HL-60 (cell line): ENCODE measurements at regions not wholly inside any gene's neighbourhood (a gene's known extent, or its start where the extent isn't known, plus 50 kb on each side); places are given as distances from the start of the nearest gene placed in this dataset.

Experiments used
- DNase-seq, 2 experiments: peaks; one replicate each; pipeline ENCODE4 v3.0.0-alpha.2; 2010 to 2020; ENCODE audit warnings: low read depth in 1 of 2, low spot score in 1 of 2
- H3K27ac ChIP-seq: fragments of 250-450 bp; sonication (Bioruptor Pico); replicated peaks from 2 replicates; pipeline ENCODE4 v1.5.1; 2020; ENCODE audit warnings: mild to moderate bottlenecking, moderate library complexity
- H3K27me3 ChIP-seq: fragments of 250-450 bp; sonication (Bioruptor Pico); 2 replicates; pipeline ENCODE4 v1.5.1; 2021; ENCODE audit warnings: mild to moderate bottlenecking, moderate library complexity; ENCODE audit not compliant: insufficient read depth, poor library complexity, severe bottlenecking
- H3K4me3 ChIP-seq: replicated peaks from 2 replicates; pipeline ENCODE4 v1.5.1; 2011; ENCODE audit warnings: mild to moderate bottlenecking, control low read depth, low read length; ENCODE audit not compliant: insufficient read depth
- CTCF ChIP-seq: IDR thresholded peaks from one replicate; pipeline ENCODE4 v1.5.1; 2011; ENCODE audit warnings: low read length, control low read depth, inconsistent platforms; ENCODE audit not compliant: insufficient read depth
- GABPA ChIP-seq: IDR thresholded peaks from 2 replicates; pipeline ENCODE4 v1.6.1; 2012; ENCODE audit warnings: low read depth
- POLR2AphosphoS5 ChIP-seq: IDR thresholded peaks from 2 replicates; pipeline ENCODE4 v1.6.1; 2012; ENCODE audit warnings: low read depth
- REST ChIP-seq: IDR thresholded peaks from 2 replicates; pipeline ENCODE4 v1.6.1; 2012; ENCODE audit warnings: low read depth; ENCODE audit not compliant: insufficient replicate concordance
- SPI1 ChIP-seq: IDR thresholded peaks from 2 replicates; pipeline ENCODE4 v1.6.1; 2012; ENCODE audit warnings: low read depth, mild to moderate bottlenecking, borderline replicate concordance

GRCh38 chr9:30845136-30845535, 1539.3 kb upstream of the ACO1 start:
- Histone ChIP-seq H3K4me3 (no peak overlapping the region), H3K27me3 (no peaks in the 10 kb centered on the region), H3K27ac (no peak overlapping the region)
- TF ChIP-seq GABPA (no peak), POLR2AphosphoS5 (no peak), CTCF (no peak), REST (no peak), SPI1 (no peak)
- DNase-seq = no peak

- no peak overlapping the region for H3K4me3 ChIP-seq
- DNase-seq = no peak
- TF ChIP-seq GABPA (no peak), REST (no peak), POLR2AphosphoS5 (no peak), CTCF (no peak), SPI1 (no peak)
- no peak overlapping the region for H3K27ac ChIP-seq
- H3K27me3 ChIP-seq = no peaks in the 10 kb centered on the region
Observed at GRCh38 chr9:30846651-30847050, 1537.8 kb upstream of the ACO1 start.

- Histone ChIP-seq H3K4me3 (no peak overlapping the region), H3K27ac (no peak overlapping the region), H3K27me3 (no peaks in the 10 kb centered on the region)
- TF ChIP-seq SPI1 = no peak
- TF ChIP-seq REST = no peak
- TF ChIP-seq GABPA = no peak
- TF ChIP-seq CTCF = no peak
- TF ChIP-seq POLR2AphosphoS5 = no peak
- DNase-seq = no peak
Observed at GRCh38 chr9:30851600-30851999, 1532.8 kb upstream of the ACO1 start.
